Small intestine (tissue), 7 donors: ENCODE measurements at regions not wholly inside any gene's neighbourhood (a gene's known extent, or its start where the extent isn't known, plus 50 kb on each side); places are given as distances from the start of the nearest gene placed in this dataset.

Experiments used
- DNase-seq, 2 donors: peaks; one replicate each; pipeline versions ENCODE4 v3.0.0 to v3.0.0-alpha.2; 2013
- FAIRE-seq: peaks from 2 replicates; lab custom pipeline; 2012; peaks lifted over from hg19 to GRCh38; lab: Jason Lieb, UNC
- H3K27ac ChIP-seq, 3 donors: one replicate each; pipeline ENCODE4 v1.5.1; 2013; ENCODE audit warnings: low read length in 2 of 3, mild to moderate bottlenecking in 2 of 3, control low read depth in 1 of 3, inconsistent platforms in 1 of 3, low read depth in 1 of 3, moderate library complexity in 1 of 3
- H3K27me3 ChIP-seq, 3 donors: one replicate each; pipeline ENCODE4 v1.6.1; 2013; ENCODE audit warnings: low read length in 3 of 3, inconsistent platforms in 1 of 3; ENCODE audit not compliant: control insufficient read depth in 3 of 3, insufficient read depth in 3 of 3
- H3K36me3 ChIP-seq, 3 donors: one replicate each; pipeline ENCODE4 v1.6.1; 2013; ENCODE audit warnings: low read length in 3 of 3, inconsistent platforms in 1 of 3, low read depth in 1 of 3, mild to moderate bottlenecking in 1 of 3, moderate library complexity in 1 of 3; ENCODE audit not compliant: control insufficient read depth in 3 of 3, insufficient read depth in 2 of 3
- H3K4me1 ChIP-seq, 3 donors: one replicate each; pipeline ENCODE4 v1.6.1; 2013; ENCODE audit warnings: low read length in 2 of 3, inconsistent platforms in 1 of 3, low read depth in 1 of 3, mild to moderate bottlenecking in 1 of 3, moderate library complexity in 1 of 3; ENCODE audit not compliant: control insufficient read depth in 3 of 3, insufficient read depth in 2 of 3
- H3K4me3 ChIP-seq, 3 donors: one replicate each; pipeline ENCODE4 v1.5.1; 2013; ENCODE audit warnings: low read length in 3 of 3, control low read depth in 1 of 3, inconsistent platforms in 1 of 3, low read depth in 1 of 3, mild to moderate bottlenecking in 1 of 3, moderate library complexity in 1 of 3
- H3K9me3 ChIP-seq, 2 donors: one replicate each; pipeline ENCODE4 v1.6.1; 2013; ENCODE audit warnings: low read depth in 1 of 2, low read length in 1 of 2; ENCODE audit not compliant: control insufficient read depth in 2 of 2, insufficient read depth in 1 of 2
- WGBS, 3 donors: extraction: QIAGEN DNeasy Blood & Tissue Kit; methylation state at CpG; one replicate each; pipeline ENCODE4 v1.1.7; 2013; 5-methylcytosine and 5-hydroxymethylcytosine counted together
- donor health status: healthy with polysubstance abuse.
- donor health status: control.
- donor health status: control.
- donor health status: Bipolar disorder and iron deficiency.
- donor health status: healthy.

- H3K27ac ChIP-seq: no peak overlapping the region
- H3K36me3 ChIP-seq: no peaks in the 10 kb centered on the region
- 67 to 80% (median 73%) methylated on average over 1 of the region's 1 CpG for WGBS, 3 donors
- no peaks in the 10 kb centered on the region for H3K9me3 ChIP-seq
- H3K4me1 ChIP-seq: peaks cover 0 to 3% (median 0%) of the 10 kb centered on the region in 3 donors
- no peaks in the 10 kb centered on the region for H3K27me3 ChIP-seq
- no peak overlapping the region for H3K4me3 ChIP-seq
- FAIRE-seq (no peak), DNase-seq (no peak)
Measured at GRCh38 chr18:55878224-55878623, 290.2 kb upstream of the TCF4 start.

- Histone ChIP-seq H3K27ac (no peak overlapping the region), H3K27me3 (no peaks in the 10 kb centered on the region), H3K9me3 (no peaks in the 10 kb centered on the region), H3K4me1 (peaks cover 0 to 3% (median 0%) of the 10 kb centered on the region in 3 donors), H3K36me3 (no peaks in the 10 kb centered on the region), H3K4me3 (no peak overlapping the region)
- no peak for DNase-seq
- FAIRE-seq: no peak
- WGBS, 3 donors: 83 to 96% (median 85%) methylated on average over 1 of the region's 1 CpG
Measured at GRCh38 chr18:55877321-55877720, 289.3 kb upstream of the TCF4 start.

DNA sequence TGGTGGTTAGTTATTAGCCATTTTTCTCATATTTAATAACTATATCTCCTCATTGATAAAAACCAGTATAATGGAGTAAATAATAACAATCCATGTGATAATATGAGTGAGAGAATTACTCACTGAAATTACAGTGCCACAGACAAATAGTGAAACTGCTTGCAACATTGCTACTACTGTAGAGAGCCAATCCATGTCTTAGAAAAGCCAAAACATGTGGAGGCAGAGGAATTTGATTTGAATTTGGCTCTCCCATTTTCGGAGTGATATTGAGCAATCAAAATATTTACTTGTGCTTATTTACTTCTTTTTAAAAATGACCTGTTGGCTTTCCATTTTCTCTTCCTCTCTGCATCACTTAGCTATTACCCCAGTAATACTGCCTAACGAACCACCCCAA is 288.3 kb upstream of the TCF4 start:
- H3K36me3 ChIP-seq: no peaks in the 10 kb centered on the region
- no peak overlapping the region for H3K4me3 ChIP-seq
- H3K27ac ChIP-seq: no peak overlapping the region
- no peak for DNase-seq
- FAIRE-seq: no peak
- H3K9me3 ChIP-seq: no peaks in the 10 kb centered on the region
- H3K27me3 ChIP-seq: no peaks in the 10 kb centered on the region
- H3K4me1 ChIP-seq: peaks cover 0 to 3% (median 0%) of the 10 kb centered on the region in 3 donors
- WGBS, 3 donors: 70 to 79% (median 74%) methylated on average over 2 of the region's 2 CpGs

- DNase-seq (no peak), FAIRE-seq (no peak)
- Histone ChIP-seq H3K9me3 (no peaks in the 10 kb centered on the region), H3K4me1 (peaks cover 0 to 3% (median 0%) of the 10 kb centered on the region in 3 donors), H3K27me3 (no peaks in the 10 kb centered on the region), H3K4me3 (no peak overlapping the region), H3K36me3 (no peaks in the 10 kb centered on the region), H3K27ac (no peak overlapping the region)
- WGBS, 3 donors: 20 to 48% (median 44%) methylated on average over 3 of the region's 3 CpGs
Measured at GRCh38 chr18:55875371-55875901, 287.4 kb upstream of the TCF4 start.

DNA sequence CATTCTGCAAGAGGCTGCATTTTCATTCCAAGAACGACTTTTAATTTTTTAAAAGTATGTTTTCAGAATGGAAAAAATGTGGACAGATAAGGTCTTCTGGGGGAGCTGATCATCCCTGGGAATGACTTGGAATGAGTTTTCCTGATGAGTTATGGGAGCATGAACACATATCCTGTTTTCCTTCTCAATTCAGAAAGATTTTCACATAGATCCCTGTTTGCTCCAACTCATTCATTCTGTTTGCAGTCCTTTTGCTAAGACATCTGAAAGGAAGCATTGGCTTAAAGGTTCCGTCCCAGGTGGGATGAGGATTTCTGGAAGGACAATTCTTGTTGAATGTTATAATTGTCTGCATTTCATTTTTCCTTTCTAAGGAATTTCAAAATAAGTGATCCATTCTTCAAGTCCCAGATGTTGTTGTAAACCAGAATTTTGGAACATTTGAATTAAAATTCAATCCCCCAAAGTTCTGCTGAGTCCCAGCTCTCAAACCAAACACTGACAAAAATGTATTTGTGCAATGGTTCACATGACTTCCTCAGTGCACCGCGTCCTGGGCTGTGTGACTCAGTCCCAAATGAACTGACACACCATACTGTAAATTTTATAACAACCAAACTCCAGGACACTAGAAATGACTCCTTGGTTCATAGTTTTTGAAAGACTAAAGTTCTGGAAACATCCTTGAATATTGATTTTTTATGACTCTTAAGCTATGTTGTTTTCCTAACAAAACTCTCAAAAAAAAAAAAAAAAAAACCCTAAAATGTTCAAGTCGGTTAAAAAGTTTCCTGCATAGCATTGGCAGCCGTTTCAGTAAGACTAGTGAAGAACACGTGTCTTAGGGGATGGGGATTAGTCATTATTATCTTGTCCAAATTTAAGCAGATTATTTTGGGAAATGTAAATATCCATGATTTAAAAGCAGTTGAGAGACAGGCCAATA is 281.8 kb upstream of the TCF4 start:
- no peak overlapping the region for H3K27ac ChIP-seq
- DNase-seq: no peak
- no peak for FAIRE-seq
- no peaks in the 10 kb centered on the region for H3K27me3 ChIP-seq
- no peak overlapping the region for H3K4me3 ChIP-seq
- no peaks in the 10 kb centered on the region for H3K4me1 ChIP-seq
- WGBS, 3 donors: 63 to 80% (median 73%) methylated on average over 7 of the region's 7 CpGs
- no peaks in the 10 kb centered on the region for H3K9me3 ChIP-seq
- H3K36me3 ChIP-seq: no peaks in the 10 kb centered on the region

- Histone ChIP-seq H3K27me3 (no peaks in the 10 kb centered on the region), H3K4me1 (no peaks in the 10 kb centered on the region), H3K36me3 (no peaks in the 10 kb centered on the region), H3K9me3 (no peaks in the 10 kb centered on the region), H3K27ac (no peak overlapping the region), H3K4me3 (no peak overlapping the region)
- 82 to 87% (median 84%) methylated on average over 1 of the region's 1 CpG for WGBS, 3 donors
- FAIRE-seq (no peak), DNase-seq (no peak)
Measured at GRCh38 chr18:55868909-55869308, 280.9 kb upstream of the TCF4 start.

- no peaks in the 10 kb centered on the region for H3K4me1 ChIP-seq
- 88 to 91% (median 90%) methylated on average over 7 of the region's 7 CpGs for WGBS, 3 donors
- no peak overlapping the region for H3K4me3 ChIP-seq
- no peaks in the 10 kb centered on the region for H3K27me3 ChIP-seq
- no peak for FAIRE-seq
- no peak for DNase-seq
- no peak overlapping the region for H3K27ac ChIP-seq
- no peaks in the 10 kb centered on the region for H3K36me3 ChIP-seq
- no peaks in the 10 kb centered on the region for H3K9me3 ChIP-seq
Measured at GRCh38 chr18:55866886-55867285, 278.9 kb upstream of the TCF4 start.

- 66 to 76% (median 73%) methylated on average over 7 of the region's 7 CpGs for WGBS, 3 donors
- Histone ChIP-seq H3K36me3 (no peaks in the 10 kb centered on the region), H3K27ac (no peak overlapping the region), H3K9me3 (no peaks in the 10 kb centered on the region), H3K27me3 (no peaks in the 10 kb centered on the region), H3K4me1 (no peaks in the 10 kb centered on the region), H3K4me3 (no peak overlapping the region)
- DNase-seq: no peak
- FAIRE-seq: no peak
Measured at GRCh38 chr18:55866006-55866405, 278.0 kb upstream of the TCF4 start.
